ENCODE measurements at regions not wholly inside any gene's neighbourhood (a gene's known extent, or its start where the extent isn't known, plus 50 kb on each side); places are given as distances from the start of the nearest gene placed in this dataset.

DNA sequence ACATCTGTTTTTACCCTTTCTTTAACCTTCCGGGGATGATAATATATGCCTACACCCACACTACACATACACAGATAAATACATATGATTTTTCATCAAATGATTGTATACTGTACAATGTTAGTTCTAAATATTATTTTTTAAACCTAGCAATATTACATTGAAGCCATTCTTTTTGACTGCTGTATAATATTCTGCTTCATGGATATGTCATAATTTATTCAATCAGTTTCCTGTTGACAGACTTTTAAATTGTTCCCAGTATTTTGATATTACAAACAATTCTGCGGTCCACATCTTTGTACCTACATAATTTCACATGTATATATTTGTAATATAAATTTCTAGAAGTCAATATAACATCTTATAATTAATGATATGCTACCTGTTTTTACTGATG lies 59.0 kb upstream of the ITGB1 start:
- H2AFZ ChIP-seq (ENCODE audit: low read depth, low read length): no peak overlapping the region
- H3K9me3 ChIP-seq (replicated peaks; ENCODE audit: control insufficient read depth, insufficient read depth, low read length): no peaks in the 10 kb centered on the region
- TF ChIP-seq, protein P1, sequence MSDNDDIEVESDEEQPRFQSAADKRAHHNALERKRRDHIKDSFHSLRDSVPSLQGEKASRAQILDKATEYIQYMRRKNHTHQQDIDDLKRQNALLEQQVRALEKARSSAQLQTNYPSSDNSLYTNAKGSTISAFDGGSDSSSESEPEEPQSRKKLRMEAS (IDR thresholded peaks at IDR 0.05; ENCODE audit: insufficient read depth, insufficient read length): no peak
- TF ChIP-seq POLR2A (IDR thresholded peaks at IDR 0.05; ENCODE audit: low read depth, low read length) (no peak), GATA2 (IDR thresholded peaks at IDR 0.05; ENCODE audit: insufficient read depth, insufficient read length, low read depth, low read length) (no peak), EZH2 (IDR thresholded peaks at IDR 0.05; ENCODE audit: borderline replicate concordance, low read depth, low read length, severe bottlenecking) (no peak), POLR2AphosphoS5 (IDR thresholded peaks at IDR 0.05; ENCODE audit: insufficient read depth, low read depth, low read length) (no peak), JUN (IDR thresholded peaks at IDR 0.05; ENCODE audit: borderline replicate concordance, insufficient read depth, insufficient read length, low read depth) (no peak), FOS (IDR thresholded peaks at IDR 0.05; ENCODE audit: borderline replicate concordance, insufficient read depth, low read length) (no peak), MYC (IDR thresholded peaks at IDR 0.05; ENCODE audit: low read depth, low read length) (no peak)
- TF ChIP-seq, protein P2, sequence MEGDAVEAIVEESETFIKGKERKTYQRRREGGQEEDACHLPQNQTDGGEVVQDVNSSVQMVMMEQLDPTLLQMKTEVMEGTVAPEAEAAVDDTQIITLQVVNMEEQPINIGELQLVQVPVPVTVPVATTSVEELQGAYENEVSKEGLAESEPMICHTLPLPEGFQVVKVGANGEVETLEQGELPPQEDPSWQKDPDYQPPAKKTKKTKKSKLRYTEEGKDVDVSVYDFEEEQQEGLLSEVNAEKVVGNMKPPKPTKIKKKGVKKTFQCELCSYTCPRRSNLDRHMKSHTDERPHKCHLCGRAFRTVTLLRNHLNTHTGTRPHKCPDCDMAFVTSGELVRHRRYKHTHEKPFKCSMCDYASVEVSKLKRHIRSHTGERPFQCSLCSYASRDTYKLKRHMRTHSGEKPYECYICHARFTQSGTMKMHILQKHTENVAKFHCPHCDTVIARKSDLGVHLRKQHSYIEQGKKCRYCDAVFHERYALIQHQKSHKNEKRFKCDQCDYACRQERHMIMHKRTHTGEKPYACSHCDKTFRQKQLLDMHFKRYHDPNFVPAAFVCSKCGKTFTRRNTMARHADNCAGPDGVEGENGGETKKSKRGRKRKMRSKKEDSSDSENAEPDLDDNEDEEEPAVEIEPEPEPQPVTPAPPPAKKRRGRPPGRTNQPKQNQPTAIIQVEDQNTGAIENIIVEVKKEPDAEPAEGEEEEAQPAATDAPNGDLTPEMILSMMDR (IDR thresholded peaks at IDR 0.05; ENCODE audit: extremely low read depth in 1 of 2, insufficient read depth in 1 of 2, low read depth in 1 of 2, low read length in 2 of 2): no peak
- DNase-seq (ENCODE audit: low read depth, low spot score) (no peak), FAIRE-seq (no peak)
- no TSS peak for BruUV-seq (replicated peaks)
- no peaks in the 10 kb centered on the region for H3K36me3 ChIP-seq (ENCODE audit: control insufficient read depth in 2 of 2, extremely low read depth in 1 of 2, insufficient read depth in 2 of 2, low read length in 2 of 2)
- H3K4me3 ChIP-seq (replicated peaks in 1 of 3; ENCODE audit: insufficient read depth in 1 of 3, low read depth in 1 of 3, low read length in 3 of 3): no peak overlapping the region
- intact Hi-C loops (cut with micrococcal nuclease): no loop called here
- no peak overlapping the region for H3K4me2 ChIP-seq (ENCODE audit: insufficient read depth, low read length)
- no peak overlapping the region for H3K27ac ChIP-seq (ENCODE audit: insufficient read depth, low read depth, low read length)
- no peaks in the 10 kb centered on the region for H3K9me1 ChIP-seq (replicated peaks; ENCODE audit: control insufficient read depth, extremely low read depth, insufficient read depth, low read length)
- no peak overlapping the region for H3K9ac ChIP-seq (replicated peaks; ENCODE audit: extremely low read depth, insufficient read depth, low read length)
- ChIA-PET POLR2A (no interaction called here), CTCF (no interaction called here)
- H3K4me1 ChIP-seq (ENCODE audit: control insufficient read depth, extremely low read depth, insufficient read depth, low read length): no peaks in the 10 kb centered on the region
- no peaks in the 10 kb centered on the region for H4K20me1 ChIP-seq (replicated peaks; ENCODE audit: control insufficient read depth, extremely low read depth, insufficient read depth, low read length)
- dilution Hi-C loops (cut with MboI; ENCODE audit: extremely low pct_ligation_motif_present, low sequenced_read_pairs): no loop called here
- no peaks in the 10 kb centered on the region for H3K79me2 ChIP-seq (ENCODE audit: control insufficient read depth, insufficient read depth, low read length)
- no peaks in the 10 kb centered on the region for H3K27me3 ChIP-seq (ENCODE audit: control insufficient read depth in 2 of 2, insufficient read depth in 2 of 2, low read length in 2 of 2)

All from endothelial cell of umbilical vein (primary cell).